ENCODE measurements at regions not wholly inside any gene's neighbourhood (a gene's known extent, or its start where the extent isn't known, plus 50 kb on each side); places are given as distances from the start of the nearest gene placed in this dataset.

GRCh38 chrX:10395179-10395578 lies 225.2 kb downstream of the MID1 start:
- TF ChIP-seq CTCF (conservative IDR thresholded peaks at IDR 0.05; ENCODE audit: low read depth, low read length) (no peak), USF2 (IDR thresholded peaks at IDR 0.05; ENCODE audit: low read depth, low read length) (no peak), FOS (IDR thresholded peaks at IDR 0.05; ENCODE audit: low read depth, low read length) (no peak), POLR2A (IDR thresholded peaks at IDR 0.05; ENCODE audit: low read depth, low read length) (no peak), RAD21 (IDR thresholded peaks at IDR 0.05; ENCODE audit: low read length) (no peak)

Data from IMR-90 (cell line).